RWPE2 (cell line): ENCODE measurements at regions not wholly inside any gene's neighbourhood (a gene's known extent, or its start where the extent isn't known, plus 50 kb on each side); places are given as distances from the start of the nearest gene placed in this dataset.
A peak's percentile ranks its signal among the peaks of the same experiment; 100 is the strongest.

Experiments
- ATAC-seq: fragments of 200-7000 bp; cut with Tn5 transposase; 3 replicates; pipeline ENCODE4 v1.9.1; 2021; ENCODE audit warnings: low read depth
- DNase-seq: peaks from one replicate; pipeline ENCODE4 v3.0.0-alpha.2; 2020; ENCODE audit warnings: low spot score
- H3K27ac ChIP-seq: fragments of 450-650 bp; 2 replicates; pipeline ENCODE4 v1.5.1; 2017; ENCODE audit warnings: mild to moderate bottlenecking; ENCODE audit not compliant: poor library complexity, severe bottlenecking
- H3K27me3 ChIP-seq: fragments of 250-450 bp; sonication (Bioruptor Pico); 2 replicates; pipeline ENCODE4 v1.5.1; 2021; ENCODE audit warnings: mild to moderate bottlenecking, moderate library complexity; ENCODE audit not compliant: insufficient read depth, poor library complexity, severe bottlenecking
- H3K36me3 ChIP-seq: fragments of 250-450 bp; sonication (Bioruptor Pico); 2 replicates; pipeline ENCODE4 v1.5.1; 2020; ENCODE audit warnings: low read depth, mild to moderate bottlenecking, moderate library complexity
- H3K4me1 ChIP-seq: fragments of 250-450 bp; sonication (Bioruptor Pico); 2 replicates; pipeline ENCODE4 v1.5.1; 2021; ENCODE audit warnings: mild to moderate bottlenecking, moderate library complexity; ENCODE audit not compliant: insufficient read depth, poor library complexity, severe bottlenecking
- H3K4me3 ChIP-seq: fragments of 250-450 bp; sonication (Bioruptor Pico); 2 replicates; pipeline ENCODE4 v1.5.1; 2021; ENCODE audit warnings: mild to moderate bottlenecking, moderate library complexity; ENCODE audit not compliant: severe bottlenecking
- H3K9me3 ChIP-seq: fragments of 250-450 bp; sonication (Bioruptor Pico); 2 replicates; pipeline ENCODE4 v1.5.1; 2021; ENCODE audit warnings: mild to moderate bottlenecking, moderate library complexity; ENCODE audit not compliant: severe bottlenecking
- CTCF ChIP-seq: fragments of 450-650 bp; IDR thresholded peaks from one replicate; pipeline ENCODE4 v1.5.1; 2017; ENCODE audit warnings: mild to moderate bottlenecking, moderate library complexity; ENCODE audit not compliant: poor library complexity, severe bottlenecking

DNA sequence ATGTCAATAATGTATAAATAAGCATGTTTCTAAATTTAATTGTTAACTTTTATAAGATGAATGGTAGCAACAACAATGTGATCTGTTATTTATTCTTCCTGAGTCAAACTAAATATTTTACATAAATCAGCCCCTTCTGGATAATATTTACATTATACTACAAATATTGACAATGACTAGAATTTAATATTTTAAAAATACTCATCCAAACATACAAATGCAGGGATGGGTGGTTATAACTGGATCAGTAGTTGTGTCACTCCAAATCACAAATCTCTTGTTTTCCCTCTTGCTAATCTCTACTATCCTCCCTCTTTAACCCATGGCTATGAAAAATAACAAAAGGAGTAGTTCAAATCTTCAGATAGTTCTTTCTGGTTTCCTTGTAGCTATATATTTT, 407.0 kb downstream of the HTR7 start:
- ATAC-seq (no peak), DNase-seq (no peak)
- no peak for TF ChIP-seq CTCF
- H3K36me3 ChIP-seq, result no peaks in the 10 kb centered on the region
- no peaks in the 10 kb centered on the region for H3K27me3 ChIP-seq
- H3K4me1 ChIP-seq, result peaks cover 24% of the 10 kb centered on the region
- H3K4me3 ChIP-seq, result no peak overlapping the region
- H3K9me3 ChIP-seq, result no peaks in the 10 kb centered on the region
- H3K27ac ChIP-seq, result peak overlapping the region; percentile 15

- ATAC-seq (peak; percentile 57; the same call in 2 of the 3 replicates), DNase-seq (no peak)
- Histone ChIP-seq H3K4me3 (no peak overlapping the region), H3K36me3 (no peaks in the 10 kb centered on the region), H3K9me3 (no peaks in the 10 kb centered on the region), H3K27ac (peak overlapping the region; percentile 15), H3K4me1 (peaks cover 24% of the 10 kb centered on the region), H3K27me3 (no peaks in the 10 kb centered on the region)
- no peak for TF ChIP-seq CTCF
Observed at GRCh38 chr10:90451283-90451682, 406.6 kb downstream of the HTR7 start.

DNA sequence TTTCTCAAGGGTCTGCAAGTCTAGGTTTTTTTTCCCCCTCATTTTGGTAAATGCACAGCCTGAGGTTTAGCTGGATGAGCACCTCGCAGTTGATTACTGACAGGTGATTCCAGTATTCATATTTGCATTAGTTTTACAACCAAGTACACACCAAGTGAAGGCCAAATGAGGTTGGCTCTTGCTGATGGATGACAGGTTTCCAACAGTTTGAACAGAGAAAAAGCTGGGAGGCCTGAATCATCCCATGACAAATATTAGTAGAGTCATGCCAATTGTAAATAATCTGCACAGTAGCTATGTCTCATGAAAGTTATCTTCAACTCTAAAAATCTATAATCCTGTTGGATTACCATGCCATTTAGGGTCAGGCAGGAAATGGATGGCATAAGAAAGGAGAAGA, 399.8 kb downstream of the HTR7 start:
- ATAC-seq, result no peak
- Histone ChIP-seq H3K36me3 (no peaks in the 10 kb centered on the region), H3K9me3 (no peaks in the 10 kb centered on the region), H3K4me1 (no peaks in the 10 kb centered on the region), H3K27ac (no peak overlapping the region), H3K4me3 (no peak overlapping the region), H3K27me3 (no peaks in the 10 kb centered on the region)
- TF ChIP-seq CTCF, result no peak
- DNase-seq, result no peak

GRCh38 chr10:90458571-90458970, 399.3 kb downstream of the HTR7 start:
- no peak overlapping the region for H3K27ac ChIP-seq
- ATAC-seq (no peak), DNase-seq (no peak)
- H3K4me3 ChIP-seq, result no peak overlapping the region
- no peaks in the 10 kb centered on the region for H3K4me1 ChIP-seq
- H3K27me3 ChIP-seq, result no peaks in the 10 kb centered on the region
- no peaks in the 10 kb centered on the region for H3K9me3 ChIP-seq
- TF ChIP-seq CTCF, result no peak
- H3K36me3 ChIP-seq, result no peaks in the 10 kb centered on the region

DNA sequence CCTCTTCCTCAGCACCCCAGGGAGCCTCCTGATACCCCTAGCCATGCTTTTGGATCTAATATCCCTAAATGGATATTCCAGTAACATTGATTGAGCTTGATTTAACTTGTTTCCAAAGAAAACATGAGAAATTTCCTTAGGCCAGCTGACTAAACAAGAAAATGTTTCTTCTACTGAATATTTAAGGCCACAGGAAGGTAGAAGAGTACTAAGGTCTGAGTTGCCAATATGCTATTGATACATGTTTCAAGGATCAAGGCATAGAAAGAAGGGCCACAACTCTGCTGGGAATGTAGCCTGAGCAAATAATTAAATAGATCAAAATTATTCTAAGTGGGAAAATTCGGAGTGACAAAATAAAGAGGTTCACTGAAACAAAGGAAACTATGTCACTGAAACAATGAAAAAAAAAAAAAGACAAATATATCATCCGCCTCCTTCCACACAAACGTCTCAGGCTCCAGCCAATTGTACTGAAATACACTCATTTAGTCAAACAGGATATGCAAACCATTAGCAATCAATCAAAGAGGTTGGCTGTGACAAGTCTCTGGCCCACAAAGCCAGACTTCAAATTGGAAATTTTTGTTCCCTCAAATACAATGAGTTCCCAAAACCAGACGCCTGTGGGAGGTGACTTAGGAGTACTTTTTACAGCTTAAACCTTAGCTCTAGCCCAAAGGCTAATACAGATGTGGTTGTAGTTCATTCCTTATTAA, 396.2 kb downstream of the HTR7 start:
- DNase-seq (no peak), ATAC-seq (no peak)
- Histone ChIP-seq H3K4me1 (no peaks in the 10 kb centered on the region), H3K4me3 (no peak overlapping the region), H3K9me3 (no peaks in the 10 kb centered on the region), H3K27me3 (no peaks in the 10 kb centered on the region), H3K27ac (no peak overlapping the region), H3K36me3 (no peaks in the 10 kb centered on the region)
- TF ChIP-seq CTCF, result no peak
